HepG2 (cell line): ENCODE measurements at regions not wholly inside any gene's neighbourhood (a gene's known extent, or its start where the extent isn't known, plus 50 kb on each side); places are given as distances from the start of the nearest gene placed in this dataset.

ENCODE experiments used
- POLR2A ChIP-seq, 2 experiments: IDR thresholded peaks; 2 replicates each; pipeline ENCODE4 v1.6.1; 2011; ENCODE audit warnings: low read depth in 2 of 2, low read length in 2 of 2, mild to moderate bottlenecking in 1 of 2, moderate library complexity in 1 of 2; ENCODE audit not compliant: insufficient read depth in 1 of 2
- TRIM24 ChIP-seq: sonication (generic); formaldehyde crosslinking; IDR thresholded peaks from 2 replicates; pipeline ENCODE4 v1.8.0; 2022; ENCODE audit warnings: mild to moderate bottlenecking, missing genetic modification reagents
- ZFP1 ChIP-seq: IDR thresholded peaks from 2 replicates; pipeline ENCODE4 v1.6.1; 2016
- ZGPAT ChIP-seq: IDR thresholded peaks from 2 replicates; pipeline ENCODE4 v1.6.1; 2016; ENCODE audit warnings: mild to moderate bottlenecking
- ZNF780A ChIP-seq: sonication (generic); formaldehyde crosslinking; IDR thresholded peaks from 2 replicates; pipeline ENCODE4 v1.8.0; 2022; ENCODE audit warnings: mild to moderate bottlenecking, missing genetic modification reagents, moderate library complexity
- TF ChIP-seq, protein P1 (sequence below): sonication (generic); formaldehyde crosslinking; IDR thresholded peaks from one replicate; pipeline ENCODE4 v1.5.1; 2020; ENCODE audit warnings: mild to moderate bottlenecking, missing genetic modification reagents; ENCODE audit errors: not compliant biosample characterization

DNA sequence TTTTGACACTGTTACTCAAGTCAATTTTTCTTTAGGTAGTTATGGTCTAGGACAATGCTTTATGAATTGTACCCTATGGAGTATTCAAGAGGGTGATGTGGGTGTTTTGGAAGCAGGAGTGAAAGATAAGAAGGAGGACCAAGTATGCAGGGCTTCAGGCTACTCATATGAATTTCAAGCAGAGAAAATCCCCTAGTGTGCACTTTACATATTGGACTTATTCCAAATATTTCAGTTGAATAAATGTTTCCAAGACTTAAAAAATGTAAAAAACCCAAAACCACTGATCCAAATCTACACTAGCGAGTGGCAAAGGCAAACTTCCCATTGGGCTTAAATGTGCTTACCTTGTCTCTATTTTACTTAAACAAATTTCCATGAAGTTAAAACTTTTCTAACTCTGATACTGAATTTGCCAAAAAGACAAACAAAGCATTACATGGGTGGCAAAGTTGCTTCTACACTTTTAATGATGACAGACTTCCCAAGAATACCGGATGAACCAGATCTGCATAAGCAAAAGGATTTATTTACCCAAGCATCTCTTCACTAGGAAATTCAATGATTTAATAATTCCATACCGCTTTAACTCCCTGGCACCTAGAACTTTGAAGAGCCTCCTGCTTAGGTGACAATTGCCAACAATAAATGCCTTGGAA is 1233.5 kb upstream of the NXPH2 start:
- TF ChIP-seq, protein P1, sequence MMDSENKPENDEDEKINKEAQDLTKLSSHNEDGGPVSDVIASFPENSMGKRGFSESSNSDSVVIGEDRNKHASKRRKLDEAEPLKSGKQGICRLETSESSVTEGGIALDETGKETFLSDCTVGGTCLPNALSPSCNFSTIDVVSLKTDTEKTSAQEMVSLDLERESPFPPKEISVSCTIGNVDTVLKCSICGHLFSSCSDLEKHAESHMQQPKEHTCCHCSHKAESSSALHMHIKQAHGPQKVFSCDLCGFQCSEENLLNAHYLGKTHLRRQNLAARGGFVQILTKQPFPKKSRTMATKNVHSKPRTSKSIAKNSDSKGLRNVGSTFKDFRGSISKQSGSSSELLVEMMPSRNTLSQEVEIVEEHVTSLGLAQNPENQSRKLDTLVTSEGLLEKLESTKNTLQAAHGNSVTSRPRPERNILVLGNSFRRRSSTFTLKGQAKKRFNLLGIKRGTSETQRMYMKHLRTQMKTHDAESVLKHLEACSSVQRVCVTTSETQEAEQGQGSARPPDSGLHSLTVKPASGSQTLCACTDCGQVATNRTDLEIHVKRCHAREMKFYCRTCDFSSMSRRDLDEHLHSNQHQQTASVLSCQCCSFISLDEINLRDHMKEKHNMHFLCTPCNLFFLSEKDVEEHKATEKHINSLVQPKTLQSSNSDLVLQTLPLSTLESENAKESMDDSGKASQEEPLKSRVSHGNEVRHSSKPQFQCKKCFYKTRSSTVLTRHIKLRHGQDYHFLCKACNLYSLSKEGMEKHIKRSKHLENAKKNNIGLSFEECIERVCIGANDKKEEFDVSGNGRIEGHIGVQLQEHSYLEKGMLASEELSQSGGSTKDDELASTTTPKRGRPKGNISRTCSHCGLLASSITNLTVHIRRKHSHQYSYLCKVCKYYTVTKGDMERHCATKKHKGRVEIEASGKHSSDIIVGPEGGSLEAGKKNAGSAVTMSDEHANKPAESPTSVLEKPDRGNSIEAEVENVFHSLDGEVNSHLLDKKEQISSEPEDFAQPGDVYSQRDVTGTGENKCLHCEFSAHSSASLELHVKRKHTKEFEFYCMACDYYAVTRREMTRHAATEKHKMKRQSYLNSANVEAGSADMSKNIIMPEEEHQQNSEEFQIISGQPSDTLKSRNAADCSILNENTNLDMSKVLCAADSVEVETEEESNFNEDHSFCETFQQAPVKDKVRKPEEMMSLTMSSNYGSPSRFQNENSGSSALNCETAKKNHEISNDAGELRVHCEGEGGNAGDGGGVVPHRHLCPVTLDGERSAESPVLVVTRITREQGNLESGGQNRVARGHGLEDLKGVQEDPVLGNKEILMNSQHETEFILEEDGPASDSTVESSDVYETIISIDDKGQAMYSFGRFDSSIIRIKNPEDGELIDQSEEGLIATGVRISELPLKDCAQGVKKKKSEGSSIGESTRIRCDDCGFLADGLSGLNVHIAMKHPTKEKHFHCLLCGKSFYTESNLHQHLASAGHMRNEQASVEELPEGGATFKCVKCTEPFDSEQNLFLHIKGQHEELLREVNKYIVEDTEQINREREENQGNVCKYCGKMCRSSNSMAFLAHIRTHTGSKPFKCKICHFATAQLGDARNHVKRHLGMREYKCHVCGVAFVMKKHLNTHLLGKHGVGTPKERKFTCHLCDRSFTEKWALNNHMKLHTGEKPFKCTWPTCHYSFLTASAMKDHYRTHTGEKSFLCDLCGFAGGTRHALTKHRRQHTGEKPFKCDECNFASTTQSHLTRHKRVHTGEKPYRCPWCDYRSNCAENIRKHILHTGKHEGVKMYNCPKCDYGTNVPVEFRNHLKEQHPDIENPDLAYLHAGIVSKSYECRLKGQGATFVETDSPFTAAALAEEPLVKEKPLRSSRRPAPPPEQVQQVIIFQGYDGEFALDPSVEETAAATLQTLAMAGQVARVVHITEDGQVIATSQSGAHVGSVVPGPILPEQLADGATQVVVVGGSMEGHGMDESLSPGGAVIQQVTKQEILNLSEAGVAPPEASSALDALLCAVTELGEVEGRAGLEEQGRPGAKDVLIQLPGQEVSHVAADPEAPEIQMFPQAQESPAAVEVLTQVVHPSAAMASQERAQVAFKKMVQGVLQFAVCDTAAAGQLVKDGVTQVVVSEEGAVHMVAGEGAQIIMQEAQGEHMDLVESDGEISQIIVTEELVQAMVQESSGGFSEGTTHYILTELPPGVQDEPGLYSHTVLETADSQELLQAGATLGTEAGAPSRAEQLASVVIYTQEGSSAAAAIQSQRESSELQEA (CRISPR knock-in tag): no peak
- TF ChIP-seq ZGPAT (no peak), POLR2A (IDR thresholded peaks at IDR 0.05; ENCODE audit: insufficient read depth in 1 of 2, low read depth in 2 of 2, low read length in 2 of 2) (no peak), TRIM24 (no peak), ZNF780A (CRISPR knock-in tag) (no peak), ZFP1 (CRISPR knock-in tag) (no peak)
